D721Med (cell line): ENCODE measurements at regions not wholly inside any gene's neighbourhood (a gene's known extent, or its start where the extent isn't known, plus 50 kb on each side); places are given as distances from the start of the nearest gene placed in this dataset.

Experiments
- DNase-seq: peaks from one replicate; pipeline ENCODE4 v3.0.0; 2011; ENCODE audit warnings: low spot score; ENCODE audit not compliant: insufficient read length
- FAIRE-seq: peaks from 2 replicates; lab custom pipeline; 2011; peaks lifted over from hg19 to GRCh38; lab: Jason Lieb, UNC
- TF ChIP-seq, protein P1 (sequence below): IDR thresholded peaks from 2 replicates; pipeline ENCODE4 v1.5.1; 2012; ENCODE audit warnings: mild to moderate bottlenecking, control low read depth; ENCODE audit not compliant: insufficient read depth; ENCODE audit errors: missing control alignments

- DNase-seq (no peak), FAIRE-seq (no peak)
- TF ChIP-seq, protein P1, sequence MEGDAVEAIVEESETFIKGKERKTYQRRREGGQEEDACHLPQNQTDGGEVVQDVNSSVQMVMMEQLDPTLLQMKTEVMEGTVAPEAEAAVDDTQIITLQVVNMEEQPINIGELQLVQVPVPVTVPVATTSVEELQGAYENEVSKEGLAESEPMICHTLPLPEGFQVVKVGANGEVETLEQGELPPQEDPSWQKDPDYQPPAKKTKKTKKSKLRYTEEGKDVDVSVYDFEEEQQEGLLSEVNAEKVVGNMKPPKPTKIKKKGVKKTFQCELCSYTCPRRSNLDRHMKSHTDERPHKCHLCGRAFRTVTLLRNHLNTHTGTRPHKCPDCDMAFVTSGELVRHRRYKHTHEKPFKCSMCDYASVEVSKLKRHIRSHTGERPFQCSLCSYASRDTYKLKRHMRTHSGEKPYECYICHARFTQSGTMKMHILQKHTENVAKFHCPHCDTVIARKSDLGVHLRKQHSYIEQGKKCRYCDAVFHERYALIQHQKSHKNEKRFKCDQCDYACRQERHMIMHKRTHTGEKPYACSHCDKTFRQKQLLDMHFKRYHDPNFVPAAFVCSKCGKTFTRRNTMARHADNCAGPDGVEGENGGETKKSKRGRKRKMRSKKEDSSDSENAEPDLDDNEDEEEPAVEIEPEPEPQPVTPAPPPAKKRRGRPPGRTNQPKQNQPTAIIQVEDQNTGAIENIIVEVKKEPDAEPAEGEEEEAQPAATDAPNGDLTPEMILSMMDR, result no peak
These were observed 297.1 kb downstream of the TUSC1 start for GRCh38 chr9:25381141-25381540.

DNA sequence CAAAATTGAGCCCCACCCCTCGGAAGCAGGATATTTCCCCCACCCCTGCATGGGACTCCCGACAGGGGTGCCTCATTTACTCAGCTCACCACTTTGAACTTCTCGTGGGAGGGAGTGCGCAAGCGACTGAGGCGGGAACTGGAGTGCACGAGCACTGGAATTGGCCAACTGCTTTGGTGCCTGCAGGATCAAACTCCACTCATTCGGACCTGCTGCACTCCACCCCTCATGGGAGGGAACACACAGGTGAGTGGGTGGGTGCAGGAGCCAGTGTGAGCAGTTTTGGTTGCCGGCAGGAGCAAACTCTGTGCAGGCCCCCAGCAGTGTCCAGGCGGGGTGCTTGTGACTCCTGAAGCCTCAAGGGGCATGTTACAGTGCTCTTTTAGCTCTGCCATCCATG, 301.2 kb downstream of the TUSC1 start:
- DNase-seq (no peak), FAIRE-seq (no peak)
- TF ChIP-seq, protein P1, result no peak

GRCh38 chr9:25374281-25374680, 304.0 kb downstream of the TUSC1 start:
- TF ChIP-seq, protein P1, result no peak
- DNase-seq (no peak), FAIRE-seq (no peak)

GRCh38 chr9:25366906-25367305, 311.3 kb downstream of the TUSC1 start:
- TF ChIP-seq, protein P1, result no peak
- FAIRE-seq (no peak), DNase-seq (no peak)

- no peak for DNase-seq
- TF ChIP-seq, protein P1, result no peak
- no peak for FAIRE-seq
These were observed 324.5 kb downstream of the TUSC1 start for GRCh38 chr9:25353783-25354182.

DNA sequence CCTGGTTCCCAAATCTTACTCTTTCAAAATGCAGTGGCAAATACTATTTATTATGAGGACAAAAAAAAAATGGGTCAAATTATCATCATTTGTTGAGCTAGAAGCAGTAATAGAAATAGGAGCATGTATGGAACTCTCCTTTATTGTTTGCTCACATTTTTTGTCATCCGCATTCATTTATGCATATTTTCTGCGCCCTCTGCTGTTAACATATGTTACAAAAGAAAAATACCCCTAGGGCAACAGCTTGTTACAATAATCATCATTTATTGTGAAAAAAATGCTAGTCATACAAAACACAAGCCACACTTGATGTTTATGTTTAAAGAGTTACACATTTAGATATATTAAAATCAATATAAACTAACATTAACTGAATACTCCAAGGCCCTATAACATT, 328.2 kb downstream of the TUSC1 start:
- TF ChIP-seq, protein P1, result peak; percentile 55
- no peak for DNase-seq
- FAIRE-seq, result peak; percentile 63

GRCh38 chr9:25322142-25322541, 356.1 kb downstream of the TUSC1 start:
- DNase-seq, result no peak
- no peak for FAIRE-seq

More at GRCh38 chr9:25322142-25322541, 356.1 kb downstream of the TUSC1 start:
- TF ChIP-seq, protein P1, result no peak
